HCT116 (cell line): ENCODE measurements at regions not wholly inside any gene's neighbourhood (a gene's known extent, or its start where the extent isn't known, plus 50 kb on each side); places are given as distances from the start of the nearest gene placed in this dataset.
A peak's percentile ranks its signal among the peaks of the same experiment; 100 is the strongest.

Experiments used
- CTCF ChIP-seq, 3 experiments: fragments of 200-600 bp in 1 of 3; sonication (generic) in 1 of 3; IDR thresholded peaks in 2 of 3; conservative IDR thresholded peaks in 1 of 3; 2 replicates each; pipeline ENCODE4 v1.5.1; 2012 to 2017; ENCODE audit warnings: low read depth in 2 of 3, low read length in 2 of 3, antibody characterized with exemption in 1 of 3, borderline replicate concordance in 1 of 3, control low read depth in 1 of 3, mild to moderate bottlenecking in 1 of 3, mixed read lengths in 1 of 3, mixed run types in 1 of 3, moderate library complexity in 1 of 3; ENCODE audit not compliant: insufficient read depth in 1 of 3
- EZH2phosphoT487 ChIP-seq: fragments of 200-600 bp; IDR thresholded peaks from 2 replicates; pipeline ENCODE4 v1.6.1; 2018; ENCODE audit warnings: antibody characterized with exemption, borderline replicate concordance
- FOSL1 ChIP-seq: IDR thresholded peaks from 2 replicates; pipeline ENCODE4 v1.6.1; 2012; ENCODE audit warnings: low read depth
- JUND ChIP-seq: IDR thresholded peaks from 2 replicates; pipeline ENCODE4 v1.6.1; 2012
- MAX ChIP-seq: IDR thresholded peaks from 2 replicates; pipeline ENCODE4 v1.6.1; 2012
- POLR2A ChIP-seq: IDR thresholded peaks from 2 replicates; pipeline ENCODE4 v1.7.0; 2011; ENCODE audit warnings: borderline replicate concordance; ENCODE audit not compliant: insufficient read depth, insufficient read length; ENCODE audit errors: extremely low read depth
- POLR2AphosphoS5 ChIP-seq: IDR thresholded peaks from 2 replicates; pipeline ENCODE4 v1.6.1; 2011; ENCODE audit warnings: mild to moderate bottlenecking, low read depth, low read length, moderate library complexity
- RAD21 ChIP-seq: IDR thresholded peaks from 2 replicates; pipeline ENCODE4 v1.6.1; 2012; ENCODE audit warnings: low read depth, mild to moderate bottlenecking
- REST ChIP-seq: IDR thresholded peaks from 2 replicates; pipeline ENCODE4 v1.6.1; 2012; ENCODE audit warnings: low read depth
- SRF ChIP-seq: IDR thresholded peaks from 2 replicates; pipeline ENCODE4 v1.6.1; 2012; ENCODE audit warnings: low read depth
- YY1 ChIP-seq: IDR thresholded peaks from 2 replicates; pipeline ENCODE4 v1.6.1; 2011; ENCODE audit warnings: low read length, low read depth, moderate library complexity, mild to moderate bottlenecking; ENCODE audit not compliant: insufficient replicate concordance; ENCODE audit errors: extremely low read depth
- ZFX ChIP-seq: fragments of 450-650 bp; IDR thresholded peaks from 2 replicates; pipeline ENCODE4 v1.6.1; 2017
- ZNF274 ChIP-seq: fragments of 200-500 bp; sonication (Bioruptor generic); IDR thresholded peaks from 2 replicates; pipeline ENCODE4 v1.6.1; 2014; ENCODE audit warnings: mild to moderate bottlenecking, low read depth, low read length, inconsistent platforms

GRCh38 chr12:67929384-67929772 is 59.9 kb upstream of the IFNG-AS1 start:
- TF ChIP-seq RAD21 (no peak), YY1 (no peak), REST (no peak), CTCF (IDR thresholded peaks at IDR 0.05 in 2 of 3, conservative IDR thresholded peaks at IDR 0.05 in 1 of 3; ENCODE audit: borderline replicate concordance in 1 of 3, insufficient read depth in 1 of 3, low read depth in 2 of 3, low read length in 2 of 3) (0 out of 6 replicates have a peak, but pooled peaks of 1 of the 3 experiments have one; percentile 7), FOSL1 (no peak), MAX (no peak), POLR2A (no peak), ZNF274 (no peak), POLR2AphosphoS5 (no peak), EZH2phosphoT487 (no peak), ZFX (no peak), JUND (no peak), SRF (no peak)
